SK-N-SH (cell line): ENCODE measurements at regions not wholly inside any gene's neighbourhood (a gene's known extent, or its start where the extent isn't known, plus 50 kb on each side); places are given as distances from the start of the nearest gene placed in this dataset.

ENCODE experiments used
- CTCF ChIA-PET: fragments of 300-600, 350-600 bp; formaldehyde crosslinking; extraction: SDS; loops from one replicate; lab custom pipeline; 2021; lab: Yijun Ruan, JAX
- POLR2A ChIA-PET: fragments of 350-600 bp; sonication (Branson Sonifier 250); formaldehyde crosslinking; extraction: SDS; loops from one replicate; lab custom pipeline; 2020; ENCODE audit warnings: antibody characterized with exemption, inconsistent platforms; lab: Yijun Ruan, JAX
- DNase-seq: peaks from one replicate; pipeline ENCODE4 v3.0.0; 2012
- H2AFZ ChIP-seq: fragments of 200-600 bp; sonication (generic); 2 replicates; pipeline ENCODE4 v1.8.1; 2016; ENCODE audit warnings: antibody characterized with exemption, mild to moderate bottlenecking, low read depth
- H3F3A ChIP-seq: fragments of 200-600 bp; sonication (generic); replicated peaks from 2 replicates; pipeline ENCODE3; 2016; ENCODE audit warnings: antibody characterized with exemption, mild to moderate bottlenecking; ENCODE audit not compliant: insufficient read depth
- H3K27ac ChIP-seq, 2 experiments: fragments of 200-500 bp in 1 of 2; fragments of 200-600 bp in 1 of 2; sonication (Bioruptor generic) in 1 of 2; sonication (generic), shearing (Covaris generic) in 1 of 2; 2 replicates each; pipeline versions ENCODE4 v1.5.1 to v1.6.1; 2014 to 2016; ENCODE audit warnings: low read depth in 2 of 2, inconsistent platforms in 1 of 2, low read length in 1 of 2, mild to moderate bottlenecking in 1 of 2, mixed read lengths in 1 of 2
- H3K27me3 ChIP-seq: fragments of 200-600 bp; sonication (generic), shearing (Covaris generic); 2 replicates; pipeline ENCODE4 v1.6.1; 2016; ENCODE audit warnings: mixed run types; ENCODE audit not compliant: insufficient read depth
- H3K36me3 ChIP-seq, 2 experiments: fragments of 200-500 bp in 1 of 2; fragments of 200-600 bp in 1 of 2; sonication (Bioruptor generic) in 1 of 2; sonication (generic) in 1 of 2; replicated peaks in 1 of 2; 2 replicates each; pipeline versions ENCODE3 to v1.5.1; 2014 to 2016; ENCODE audit warnings: low read length in 1 of 2, mild to moderate bottlenecking in 1 of 2; ENCODE audit not compliant: insufficient read depth in 2 of 2, control insufficient read depth in 1 of 2
- H3K4me1 ChIP-seq, 2 experiments: fragments of 200-500 bp in 1 of 2; fragments of 200-600 bp in 1 of 2; sonication (Bioruptor generic) in 1 of 2; sonication (generic), shearing (Covaris generic) in 1 of 2; 2 replicates each; pipeline versions ENCODE4 v1.5.1 to v1.6.1; 2014 to 2016; ENCODE audit warnings: low read depth in 1 of 2, low read length in 1 of 2, mixed run types in 1 of 2; ENCODE audit not compliant: insufficient read depth in 2 of 2, control insufficient read depth in 1 of 2
- H3K4me2 ChIP-seq: fragments of 200-600 bp; sonication (generic), shearing (Covaris generic); 2 replicates; pipeline ENCODE4 v1.6.1; 2017; ENCODE audit warnings: mixed run types
- H3K4me3 ChIP-seq, 2 experiments: fragments of 200-500 bp in 1 of 2; fragments of 200-600 bp in 1 of 2; sonication (Bioruptor generic) in 1 of 2; sonication (generic), shearing (Covaris generic) in 1 of 2; 2 replicates each; pipeline versions ENCODE4 v1.5.1 to v1.8.1; 2014 to 2016; ENCODE audit warnings: low read depth in 2 of 2, inconsistent platforms in 1 of 2, low read length in 1 of 2, mild to moderate bottlenecking in 1 of 2, mixed read lengths in 1 of 2, moderate library complexity in 1 of 2
- H3K79me2 ChIP-seq: fragments of 200-600 bp; sonication (generic); 2 replicates; pipeline ENCODE4 v1.8.1; 2017; ENCODE audit warnings: mild to moderate bottlenecking; ENCODE audit not compliant: insufficient read depth
- H3K9ac ChIP-seq: fragments of 200-600 bp; sonication (generic); 2 replicates; pipeline ENCODE4 v1.6.1; 2017; ENCODE audit warnings: mixed run types
- H3K9me2 ChIP-seq: fragments of 200-600 bp; sonication (generic); 2 replicates; pipeline ENCODE4 v1.6.1; 2017; ENCODE audit warnings: mixed run types
- H3K9me3 ChIP-seq: fragments of 200-600 bp; sonication (generic); 2 replicates; pipeline ENCODE4 v1.6.1; 2017; ENCODE audit warnings: mixed run types, mild to moderate bottlenecking, moderate library complexity
- H4K20me1 ChIP-seq: fragments of 200-600 bp; sonication (generic); 2 replicates; pipeline ENCODE4 v1.6.1; 2017; ENCODE audit warnings: mild to moderate bottlenecking, mixed run types; ENCODE audit not compliant: insufficient read depth
- CHD2 ChIP-seq: fragments of 150-350 bp; IDR thresholded peaks from 2 replicates; pipeline ENCODE4 v1.6.1; 2018; ENCODE audit warnings: low read length; ENCODE audit not compliant: partially characterized antibody
- EP300 ChIP-seq, 2 experiments: IDR thresholded peaks; 2 replicates each; pipeline versions ENCODE4 v1.4.0 to v1.6.1; 2012; ENCODE audit warnings: borderline replicate concordance in 1 of 2, low read depth in 1 of 2, low read length in 1 of 2
- EZH2phosphoT487 ChIP-seq: fragments of 200-600 bp; sonication (generic); IDR thresholded peaks from 2 replicates; pipeline ENCODE4 v1.6.1; 2017; ENCODE audit warnings: low read depth, mixed run types, mild to moderate bottlenecking, antibody characterized with exemption, moderate library complexity, borderline replicate concordance
- FOSL2 ChIP-seq: IDR thresholded peaks from 2 replicates; pipeline ENCODE4 v1.4.0; 2012; ENCODE audit warnings: low read depth, mild to moderate bottlenecking, moderate library complexity, borderline replicate concordance
- FOXJ3 ChIP-seq: sonication (generic); formaldehyde crosslinking; IDR thresholded peaks from 2 replicates; pipeline ENCODE4 v1.5.1; 2020; ENCODE audit warnings: mild to moderate bottlenecking, missing genetic modification reagents
- FOXM1 ChIP-seq: IDR thresholded peaks from 2 replicates; pipeline ENCODE4 v1.4.0; 2012; ENCODE audit warnings: low read depth, mild to moderate bottlenecking
- GATA2 ChIP-seq: sonication (generic); formaldehyde crosslinking; IDR thresholded peaks from 2 replicates; pipeline ENCODE4 v1.5.0; 2020; ENCODE audit warnings: mild to moderate bottlenecking, missing genetic modification reagents
- MEF2A ChIP-seq: IDR thresholded peaks from 2 replicates; pipeline ENCODE4 v1.4.0; 2012; ENCODE audit warnings: low read depth, borderline replicate concordance
- NFIC ChIP-seq: IDR thresholded peaks from 2 replicates; pipeline ENCODE4 v1.4.0; 2012; ENCODE audit warnings: borderline replicate concordance
- POLR2AphosphoS5 ChIP-seq: IDR thresholded peaks from 2 replicates; pipeline ENCODE4 v1.6.1; 2012; ENCODE audit warnings: low read depth, low read length
- RCOR1 ChIP-seq: fragments of 150-350 bp; IDR thresholded peaks from 2 replicates; pipeline ENCODE4 v1.6.1; 2017; ENCODE audit warnings: antibody characterized with exemption, low read length
- RXRA ChIP-seq: IDR thresholded peaks from 2 replicates; pipeline ENCODE4 v1.4.0; 2012; ENCODE audit warnings: low read depth, mild to moderate bottlenecking, borderline replicate concordance
- SMC3 ChIP-seq: IDR thresholded peaks from 2 replicates; pipeline ENCODE4 v1.6.1; 2012; ENCODE audit warnings: low read depth, low read length, improper control_type of control experiment
- TCF12 ChIP-seq: IDR thresholded peaks from 2 replicates; pipeline ENCODE4 v1.4.0; 2012
- WGBS: methylation state at CpG from one replicate; pipeline ENCODE4 v1.1.6; 2017; ENCODE audit warnings: low lambda C conversion rate; 5-methylcytosine and 5-hydroxymethylcytosine counted together
- TF ChIP-seq, protein P1 (sequence below): IDR thresholded peaks from 2 replicates; pipeline ENCODE4 v1.6.1; 2012; ENCODE audit warnings: mild to moderate bottlenecking, low read depth, low read length, moderate library complexity
- TF ChIP-seq, protein P2 (sequence below): fragments of 150-350 bp; IDR thresholded peaks from 2 replicates; pipeline ENCODE4 v1.6.1; 2017; ENCODE audit warnings: antibody characterized with exemption, low read length, low read depth, borderline replicate concordance
- TF ChIP-seq, protein P3 (sequence below): IDR thresholded peaks from 2 replicates; pipeline ENCODE4; 2012
- TF ChIP-seq, protein P4 (sequence below): fragments of 200-600 bp; sonication (generic); IDR thresholded peaks from 2 replicates; pipeline ENCODE4 v1.6.1; 2017; ENCODE audit warnings: antibody characterized with exemption, mild to moderate bottlenecking, moderate library complexity
- TF ChIP-seq, protein P5 (sequence below): IDR thresholded peaks from 2 replicates; pipeline ENCODE4 v1.4.0; 2012; ENCODE audit warnings: low read depth, borderline replicate concordance

DNA sequence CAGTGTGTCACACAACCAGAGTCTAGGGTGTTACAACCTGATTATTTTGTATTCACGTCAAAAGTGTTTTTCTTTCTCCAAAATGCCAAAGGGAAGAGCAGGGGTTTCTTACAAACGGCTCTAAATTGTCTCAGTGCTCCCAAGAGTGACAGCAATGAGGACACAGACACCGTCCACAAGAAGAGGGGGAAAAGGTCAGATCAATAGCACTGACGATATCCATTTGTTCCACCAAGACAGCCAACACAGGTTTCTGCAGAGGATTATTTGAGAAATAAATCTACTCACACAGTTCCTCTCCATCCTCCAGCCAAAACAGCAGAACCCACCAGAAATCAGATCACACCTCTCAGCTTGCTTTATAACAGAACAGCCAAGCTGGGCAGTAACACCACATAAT lies 193.9 kb downstream of the SEC16B start:
- DNase-seq = no peak
- no peak overlapping the region for H3K9ac ChIP-seq
- H3K4me2 ChIP-seq = no peak overlapping the region
- H3K9me3 ChIP-seq = no peaks in the 10 kb centered on the region
- no peak overlapping the region for H3K4me3 ChIP-seq
- H3K27ac ChIP-seq = no peak overlapping the region
- H3F3A ChIP-seq = no peaks in the 10 kb centered on the region
- H2AFZ ChIP-seq = no peak overlapping the region
- no peaks in the 10 kb centered on the region for H3K79me2 ChIP-seq
- 24% methylated on average over 4 of the region's 4 CpGs for WGBS
- TF ChIP-seq, protein P1, sequence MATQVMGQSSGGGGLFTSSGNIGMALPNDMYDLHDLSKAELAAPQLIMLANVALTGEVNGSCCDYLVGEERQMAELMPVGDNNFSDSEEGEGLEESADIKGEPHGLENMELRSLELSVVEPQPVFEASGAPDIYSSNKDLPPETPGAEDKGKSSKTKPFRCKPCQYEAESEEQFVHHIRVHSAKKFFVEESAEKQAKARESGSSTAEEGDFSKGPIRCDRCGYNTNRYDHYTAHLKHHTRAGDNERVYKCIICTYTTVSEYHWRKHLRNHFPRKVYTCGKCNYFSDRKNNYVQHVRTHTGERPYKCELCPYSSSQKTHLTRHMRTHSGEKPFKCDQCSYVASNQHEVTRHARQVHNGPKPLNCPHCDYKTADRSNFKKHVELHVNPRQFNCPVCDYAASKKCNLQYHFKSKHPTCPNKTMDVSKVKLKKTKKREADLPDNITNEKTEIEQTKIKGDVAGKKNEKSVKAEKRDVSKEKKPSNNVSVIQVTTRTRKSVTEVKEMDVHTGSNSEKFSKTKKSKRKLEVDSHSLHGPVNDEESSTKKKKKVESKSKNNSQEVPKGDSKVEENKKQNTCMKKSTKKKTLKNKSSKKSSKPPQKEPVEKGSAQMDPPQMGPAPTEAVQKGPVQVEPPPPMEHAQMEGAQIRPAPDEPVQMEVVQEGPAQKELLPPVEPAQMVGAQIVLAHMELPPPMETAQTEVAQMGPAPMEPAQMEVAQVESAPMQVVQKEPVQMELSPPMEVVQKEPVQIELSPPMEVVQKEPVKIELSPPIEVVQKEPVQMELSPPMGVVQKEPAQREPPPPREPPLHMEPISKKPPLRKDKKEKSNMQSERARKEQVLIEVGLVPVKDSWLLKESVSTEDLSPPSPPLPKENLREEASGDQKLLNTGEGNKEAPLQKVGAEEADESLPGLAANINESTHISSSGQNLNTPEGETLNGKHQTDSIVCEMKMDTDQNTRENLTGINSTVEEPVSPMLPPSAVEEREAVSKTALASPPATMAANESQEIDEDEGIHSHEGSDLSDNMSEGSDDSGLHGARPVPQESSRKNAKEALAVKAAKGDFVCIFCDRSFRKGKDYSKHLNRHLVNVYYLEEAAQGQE = no peak
- no peak for TF ChIP-seq RCOR1
- TF ChIP-seq TCF12 = no peak
- no peak for TF ChIP-seq NFIC
- TF ChIP-seq POLR2AphosphoS5 = no peak
- peaks cover 0 to 9% of the 10 kb centered on the region in 2 experiments; a peak in 2 of 4 replicates for H3K4me1 ChIP-seq
- ChIA-PET POLR2A (no interaction called here), CTCF (no interaction called here)
- no peaks in the 10 kb centered on the region for H4K20me1 ChIP-seq
- no peaks in the 10 kb centered on the region for H3K27me3 ChIP-seq
- no peaks in the 10 kb centered on the region for H3K9me2 ChIP-seq
- H3K36me3 ChIP-seq = no peaks in the 10 kb centered on the region

DNA sequence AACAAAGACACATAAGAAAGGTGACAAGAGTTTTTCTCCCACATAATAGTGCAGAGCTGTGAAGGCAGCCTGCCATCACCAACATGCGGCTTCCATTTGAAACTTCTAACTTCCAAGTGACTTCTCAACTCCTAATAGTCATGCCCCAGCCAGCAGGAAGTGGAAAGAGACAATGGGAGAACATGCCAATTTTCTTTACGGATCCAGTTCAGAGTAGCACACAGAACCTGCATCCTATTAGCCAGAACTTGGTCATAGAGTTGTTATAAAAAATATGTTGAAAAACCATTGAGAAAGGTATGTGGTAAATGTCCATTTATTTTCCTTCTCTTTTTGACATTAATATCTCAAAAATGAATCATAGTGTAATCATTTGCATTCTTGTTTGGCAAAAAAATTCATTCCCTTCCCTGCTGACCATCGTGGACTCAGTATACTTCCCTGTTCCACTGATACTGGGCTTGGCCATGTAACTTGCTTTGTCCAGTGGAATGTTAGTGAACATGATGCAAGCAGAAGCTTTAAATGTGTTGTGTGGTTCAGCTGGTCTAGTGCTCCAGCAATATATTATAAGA lies 197.4 kb downstream of the SEC16B start:
- no peak overlapping the region for H3K27ac ChIP-seq
- no peak overlapping the region for H3K4me3 ChIP-seq
- no peaks in the 10 kb centered on the region for H4K20me1 ChIP-seq
- no peaks in the 10 kb centered on the region for H3K36me3 ChIP-seq
- TF ChIP-seq TCF12 (no peak), NFIC (no peak), MEF2A (no peak), RXRA (no peak), FOXM1 (no peak), FOXJ3 (CRISPR knock-in tag) (no peak), SMC3 (no peak), EP300 (IDR thresholded peaks at IDR 0.05; ENCODE audit: borderline replicate concordance in 1 of 2, low read depth in 1 of 2, low read length in 1 of 2) (no peak), GATA2 (CRISPR knock-in tag) (no peak), FOSL2 (no peak), EZH2phosphoT487 (no peak), CHD2 (no peak)
- TF ChIP-seq, protein P2, sequence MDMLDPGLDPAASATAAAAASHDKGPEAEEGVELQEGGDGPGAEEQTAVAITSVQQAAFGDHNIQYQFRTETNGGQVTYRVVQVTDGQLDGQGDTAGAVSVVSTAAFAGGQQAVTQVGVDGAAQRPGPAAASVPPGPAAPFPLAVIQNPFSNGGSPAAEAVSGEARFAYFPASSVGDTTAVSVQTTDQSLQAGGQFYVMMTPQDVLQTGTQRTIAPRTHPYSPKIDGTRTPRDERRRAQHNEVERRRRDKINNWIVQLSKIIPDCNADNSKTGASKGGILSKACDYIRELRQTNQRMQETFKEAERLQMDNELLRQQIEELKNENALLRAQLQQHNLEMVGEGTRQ = no peak
- TF ChIP-seq, protein P3, sequence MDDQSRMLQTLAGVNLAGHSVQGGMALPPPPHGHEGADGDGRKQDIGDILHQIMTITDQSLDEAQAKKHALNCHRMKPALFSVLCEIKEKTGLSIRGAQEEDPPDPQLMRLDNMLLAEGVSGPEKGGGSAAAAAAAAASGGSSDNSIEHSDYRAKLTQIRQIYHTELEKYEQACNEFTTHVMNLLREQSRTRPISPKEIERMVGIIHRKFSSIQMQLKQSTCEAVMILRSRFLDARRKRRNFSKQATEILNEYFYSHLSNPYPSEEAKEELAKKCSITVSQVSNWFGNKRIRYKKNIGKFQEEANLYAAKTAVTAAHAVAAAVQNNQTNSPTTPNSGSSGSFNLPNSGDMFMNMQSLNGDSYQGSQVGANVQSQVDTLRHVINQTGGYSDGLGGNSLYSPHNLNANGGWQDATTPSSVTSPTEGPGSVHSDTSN = no peak
- TF ChIP-seq, protein P4, sequence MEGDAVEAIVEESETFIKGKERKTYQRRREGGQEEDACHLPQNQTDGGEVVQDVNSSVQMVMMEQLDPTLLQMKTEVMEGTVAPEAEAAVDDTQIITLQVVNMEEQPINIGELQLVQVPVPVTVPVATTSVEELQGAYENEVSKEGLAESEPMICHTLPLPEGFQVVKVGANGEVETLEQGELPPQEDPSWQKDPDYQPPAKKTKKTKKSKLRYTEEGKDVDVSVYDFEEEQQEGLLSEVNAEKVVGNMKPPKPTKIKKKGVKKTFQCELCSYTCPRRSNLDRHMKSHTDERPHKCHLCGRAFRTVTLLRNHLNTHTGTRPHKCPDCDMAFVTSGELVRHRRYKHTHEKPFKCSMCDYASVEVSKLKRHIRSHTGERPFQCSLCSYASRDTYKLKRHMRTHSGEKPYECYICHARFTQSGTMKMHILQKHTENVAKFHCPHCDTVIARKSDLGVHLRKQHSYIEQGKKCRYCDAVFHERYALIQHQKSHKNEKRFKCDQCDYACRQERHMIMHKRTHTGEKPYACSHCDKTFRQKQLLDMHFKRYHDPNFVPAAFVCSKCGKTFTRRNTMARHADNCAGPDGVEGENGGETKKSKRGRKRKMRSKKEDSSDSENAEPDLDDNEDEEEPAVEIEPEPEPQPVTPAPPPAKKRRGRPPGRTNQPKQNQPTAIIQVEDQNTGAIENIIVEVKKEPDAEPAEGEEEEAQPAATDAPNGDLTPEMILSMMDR = no peak
- TF ChIP-seq, protein P5, sequence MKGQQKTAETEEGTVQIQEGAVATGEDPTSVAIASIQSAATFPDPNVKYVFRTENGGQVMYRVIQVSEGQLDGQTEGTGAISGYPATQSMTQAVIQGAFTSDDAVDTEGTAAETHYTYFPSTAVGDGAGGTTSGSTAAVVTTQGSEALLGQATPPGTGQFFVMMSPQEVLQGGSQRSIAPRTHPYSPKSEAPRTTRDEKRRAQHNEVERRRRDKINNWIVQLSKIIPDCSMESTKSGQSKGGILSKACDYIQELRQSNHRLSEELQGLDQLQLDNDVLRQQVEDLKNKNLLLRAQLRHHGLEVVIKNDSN = no peak
- no peaks in the 10 kb centered on the region for H3K27me3 ChIP-seq
- WGBS = 20% methylated on average over 3 of the region's 3 CpGs
- H3K9me3 ChIP-seq = no peaks in the 10 kb centered on the region
- POLR2A ChIA-PET = no interaction called here
- no peak for DNase-seq
- no peak overlapping the region for H3K9ac ChIP-seq
- CTCF ChIA-PET = interaction anchor here (1.1 to 1.2 kb wide), 3 partner anchors 9 to 874 kb away, joined by 4 read pairs; no protein-coding TSS in a partner anchor
- no peak overlapping the region for H2AFZ ChIP-seq
- H3K4me2 ChIP-seq = no peak overlapping the region
- no peaks in the 10 kb centered on the region for H3K79me2 ChIP-seq
- H3K9me2 ChIP-seq = no peaks in the 10 kb centered on the region
- H3K4me1 ChIP-seq = no peaks in the 10 kb centered on the region
- H3F3A ChIP-seq = no peaks in the 10 kb centered on the region
